Gastrocnemius medialis (tissue), 4 donors: ENCODE measurements at regions not wholly inside any gene's neighbourhood (a gene's known extent, or its start where the extent isn't known, plus 50 kb on each side); places are given as distances from the start of the nearest gene placed in this dataset.

Source experiments
- POLR2A ChIP-seq, 2 donors: fragments of 450-650 bp; IDR thresholded peaks; one replicate each; pipeline ENCODE4 v1.6.1; 2017; ENCODE audit warnings: antibody characterized with exemption in 2 of 2, mild to moderate bottlenecking in 2 of 2, moderate library complexity in 2 of 2
- TF ChIP-seq, protein P1 (sequence below), 5 experiments: fragments of 450-650 bp in 3 of 5; fragments of 200-600 bp in 2 of 5; sonication (generic) in 2 of 5; IDR thresholded peaks in 4 of 5; conservative IDR thresholded peaks in 1 of 5; 1 replicate in 4 of 5; 2 replicates in 1 of 5; pipeline ENCODE4 v1.5.1; 2016 to 2019; ENCODE audit warnings: antibody characterized with exemption in 5 of 5, mild to moderate bottlenecking in 3 of 5, moderate library complexity in 3 of 5

DNA sequence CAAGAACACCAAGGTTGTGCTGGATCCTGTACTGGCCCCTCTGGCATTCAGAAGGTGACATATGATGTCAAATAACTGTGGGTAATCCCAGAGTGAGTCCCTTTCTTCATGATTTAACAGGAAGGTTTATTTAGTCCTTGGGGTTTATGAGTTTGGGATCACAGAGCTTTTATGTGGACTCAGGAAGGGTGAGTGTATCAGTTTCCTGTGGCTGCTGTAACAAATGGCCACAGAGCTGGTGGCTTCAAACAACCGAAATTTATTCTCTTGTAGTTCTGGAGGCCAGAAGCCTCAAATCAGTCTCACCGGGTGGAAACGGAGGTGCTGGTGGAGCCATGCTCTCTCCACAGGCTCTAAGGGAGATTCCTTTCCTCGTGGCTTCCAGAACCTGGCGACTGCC lies 157.7 kb downstream of the MELK start:
- no peak for TF ChIP-seq POLR2A (IDR thresholded peaks at IDR 0.05)
- TF ChIP-seq, protein P1, sequence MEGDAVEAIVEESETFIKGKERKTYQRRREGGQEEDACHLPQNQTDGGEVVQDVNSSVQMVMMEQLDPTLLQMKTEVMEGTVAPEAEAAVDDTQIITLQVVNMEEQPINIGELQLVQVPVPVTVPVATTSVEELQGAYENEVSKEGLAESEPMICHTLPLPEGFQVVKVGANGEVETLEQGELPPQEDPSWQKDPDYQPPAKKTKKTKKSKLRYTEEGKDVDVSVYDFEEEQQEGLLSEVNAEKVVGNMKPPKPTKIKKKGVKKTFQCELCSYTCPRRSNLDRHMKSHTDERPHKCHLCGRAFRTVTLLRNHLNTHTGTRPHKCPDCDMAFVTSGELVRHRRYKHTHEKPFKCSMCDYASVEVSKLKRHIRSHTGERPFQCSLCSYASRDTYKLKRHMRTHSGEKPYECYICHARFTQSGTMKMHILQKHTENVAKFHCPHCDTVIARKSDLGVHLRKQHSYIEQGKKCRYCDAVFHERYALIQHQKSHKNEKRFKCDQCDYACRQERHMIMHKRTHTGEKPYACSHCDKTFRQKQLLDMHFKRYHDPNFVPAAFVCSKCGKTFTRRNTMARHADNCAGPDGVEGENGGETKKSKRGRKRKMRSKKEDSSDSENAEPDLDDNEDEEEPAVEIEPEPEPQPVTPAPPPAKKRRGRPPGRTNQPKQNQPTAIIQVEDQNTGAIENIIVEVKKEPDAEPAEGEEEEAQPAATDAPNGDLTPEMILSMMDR (IDR thresholded peaks at IDR 0.05 in 4 of 5, conservative IDR thresholded peaks at IDR 0.05 in 1 of 5) = no peak
